GM12873 (cell line): ENCODE measurements at regions not wholly inside any gene's neighbourhood (a gene's known extent, or its start where the extent isn't known, plus 50 kb on each side); places are given as distances from the start of the nearest gene placed in this dataset.

Experiments used
- TF ChIP-seq, protein P1 (sequence below): IDR thresholded peaks from 2 replicates; pipeline ENCODE4 v1.5.1; 2012; ENCODE audit warnings: low read depth, mild to moderate bottlenecking, moderate library complexity, low read length, control low read depth; ENCODE audit not compliant: insufficient read depth; ENCODE audit errors: missing control alignments

DNA sequence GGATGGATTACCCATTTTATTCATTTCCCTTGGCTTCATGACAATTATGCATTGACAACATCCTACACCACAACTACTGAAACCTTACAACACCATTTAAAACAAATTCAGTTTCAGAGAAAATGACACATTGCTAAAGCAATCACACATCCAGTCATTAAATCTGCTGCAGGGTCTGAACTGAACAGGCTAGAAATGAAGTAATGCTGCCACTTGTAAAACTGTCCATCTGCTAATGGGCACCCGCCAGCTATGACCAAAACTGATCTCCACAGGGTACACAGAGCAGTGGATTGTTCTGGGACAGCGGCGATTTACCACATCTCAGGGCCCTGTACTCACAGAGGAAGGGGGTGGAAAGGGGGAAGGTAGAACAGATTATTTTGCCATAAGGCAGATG, 172.9 kb upstream of the FBXL4 start:
- TF ChIP-seq, protein P1, sequence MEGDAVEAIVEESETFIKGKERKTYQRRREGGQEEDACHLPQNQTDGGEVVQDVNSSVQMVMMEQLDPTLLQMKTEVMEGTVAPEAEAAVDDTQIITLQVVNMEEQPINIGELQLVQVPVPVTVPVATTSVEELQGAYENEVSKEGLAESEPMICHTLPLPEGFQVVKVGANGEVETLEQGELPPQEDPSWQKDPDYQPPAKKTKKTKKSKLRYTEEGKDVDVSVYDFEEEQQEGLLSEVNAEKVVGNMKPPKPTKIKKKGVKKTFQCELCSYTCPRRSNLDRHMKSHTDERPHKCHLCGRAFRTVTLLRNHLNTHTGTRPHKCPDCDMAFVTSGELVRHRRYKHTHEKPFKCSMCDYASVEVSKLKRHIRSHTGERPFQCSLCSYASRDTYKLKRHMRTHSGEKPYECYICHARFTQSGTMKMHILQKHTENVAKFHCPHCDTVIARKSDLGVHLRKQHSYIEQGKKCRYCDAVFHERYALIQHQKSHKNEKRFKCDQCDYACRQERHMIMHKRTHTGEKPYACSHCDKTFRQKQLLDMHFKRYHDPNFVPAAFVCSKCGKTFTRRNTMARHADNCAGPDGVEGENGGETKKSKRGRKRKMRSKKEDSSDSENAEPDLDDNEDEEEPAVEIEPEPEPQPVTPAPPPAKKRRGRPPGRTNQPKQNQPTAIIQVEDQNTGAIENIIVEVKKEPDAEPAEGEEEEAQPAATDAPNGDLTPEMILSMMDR = no peak

- TF ChIP-seq, protein P1 = peak; percentile 67
These were observed 171.6 kb upstream of the FBXL4 start for GRCh38 chr6:99119109-99120031.

DNA sequence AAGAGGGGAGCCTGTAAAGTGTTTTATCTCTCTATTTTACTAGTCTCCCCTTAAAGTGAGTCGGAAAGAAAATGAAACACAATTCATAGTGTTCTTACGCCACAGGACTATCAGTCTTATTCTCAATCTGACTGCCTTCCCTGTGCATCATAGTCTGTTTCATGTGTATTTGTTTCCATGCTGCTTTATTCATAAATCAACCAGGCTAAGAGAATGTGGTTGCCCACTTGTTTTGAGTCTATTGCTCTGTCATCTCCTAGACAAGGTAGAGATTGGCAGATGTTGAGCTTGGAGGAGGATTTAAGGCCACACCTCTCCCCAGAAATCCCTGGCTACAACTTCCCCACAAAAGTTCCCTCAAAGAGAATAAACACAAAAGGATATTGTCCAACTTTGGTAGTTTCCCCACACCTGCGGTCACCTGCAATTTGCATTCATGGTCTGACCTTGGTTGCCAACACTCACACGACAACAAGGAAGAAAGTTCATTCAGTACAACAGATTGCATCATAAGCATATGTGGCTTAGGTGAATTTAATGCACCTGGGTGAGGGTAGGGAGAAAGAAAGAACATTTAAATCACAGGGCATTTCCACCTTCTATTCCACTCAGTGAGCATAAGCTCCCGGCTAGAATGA, 167.1 kb upstream of the FBXL4 start:
- TF ChIP-seq, protein P1 = no peak

DNA sequence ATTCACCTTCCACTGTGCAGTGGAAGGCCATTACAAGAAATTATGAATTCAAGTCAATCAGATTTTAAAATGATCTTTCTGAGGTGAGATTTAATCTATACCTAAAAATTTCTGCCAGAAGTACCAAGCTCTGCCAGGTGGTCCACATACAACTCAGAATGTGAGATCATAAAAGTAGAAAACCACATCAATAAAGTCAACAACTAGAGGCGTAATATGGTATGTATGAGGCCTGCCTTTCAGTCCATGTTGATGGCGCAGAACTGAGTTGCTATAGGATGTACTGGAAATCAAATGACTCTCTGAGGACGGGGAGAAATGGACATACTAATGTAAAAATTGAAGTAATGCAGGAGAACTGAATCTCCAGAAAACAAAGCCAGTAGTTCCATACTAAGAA, 163.8 kb upstream of the FBXL4 start:
- TF ChIP-seq, protein P1 = no peak

DNA sequence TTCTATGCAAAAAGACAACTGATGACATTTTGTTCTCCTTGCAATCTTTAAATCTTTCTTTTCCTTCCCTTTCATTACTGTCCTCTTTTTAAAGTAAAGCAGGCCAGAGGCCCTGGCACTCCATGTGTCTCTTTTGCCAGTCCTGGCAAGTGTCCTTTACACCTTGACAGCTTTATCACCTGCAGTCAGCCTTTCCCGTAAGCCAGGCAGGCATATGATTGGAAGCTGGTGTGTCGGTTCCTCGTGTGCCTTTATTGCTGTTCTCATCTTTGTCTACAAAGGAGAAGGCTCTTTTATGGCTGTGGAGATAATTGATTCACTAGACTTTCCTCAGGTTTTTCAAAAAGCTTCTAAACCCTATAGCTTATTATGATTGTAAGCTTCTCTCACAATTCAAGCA, 162.3 kb upstream of the FBXL4 start:
- TF ChIP-seq, protein P1 = no peak

GRCh38 chr6:99104218-99104617, 156.5 kb upstream of the FBXL4 start:
- TF ChIP-seq, protein P1 = no peak

DNA sequence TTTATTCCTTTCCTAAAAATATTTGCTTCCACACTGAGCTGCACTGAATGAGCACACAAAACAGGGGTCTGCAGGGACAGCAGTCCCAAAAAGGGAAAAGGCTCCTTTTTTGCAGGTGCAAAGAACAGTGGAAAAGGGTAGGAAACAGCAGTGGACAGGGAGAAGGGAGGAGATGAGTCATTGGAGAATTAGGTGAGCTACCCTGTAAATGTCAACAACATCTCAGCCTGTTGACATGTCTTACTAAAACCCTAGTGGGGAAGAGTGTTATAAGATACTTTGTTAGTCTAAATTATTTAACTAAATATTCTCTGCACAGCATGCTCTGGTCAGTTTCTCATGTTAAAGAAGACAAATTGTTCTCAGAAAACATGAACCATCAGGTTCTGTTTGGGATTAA, 151.5 kb upstream of the FBXL4 start:
- TF ChIP-seq, protein P1 = no peak
